PC-9 (cell line): ENCODE measurements at regions not wholly inside any gene's neighbourhood (a gene's known extent, or its start where the extent isn't known, plus 50 kb on each side); places are given as distances from the start of the nearest gene placed in this dataset.

Experiments
- EZH2 ChIP-seq: fragments of 200-600 bp; sonication (generic); IDR thresholded peaks from 2 replicates; pipeline ENCODE4 v1.8.0; 2017; ENCODE audit warnings: antibody characterized with exemption, low read depth
- TF ChIP-seq, protein P1 (sequence below): fragments of 200-600 bp; sonication (generic); conservative IDR thresholded peaks from 2 replicates; pipeline ENCODE4 v1.6.1; 2017; ENCODE audit warnings: mixed run types, antibody characterized with exemption, mild to moderate bottlenecking, moderate library complexity

DNA sequence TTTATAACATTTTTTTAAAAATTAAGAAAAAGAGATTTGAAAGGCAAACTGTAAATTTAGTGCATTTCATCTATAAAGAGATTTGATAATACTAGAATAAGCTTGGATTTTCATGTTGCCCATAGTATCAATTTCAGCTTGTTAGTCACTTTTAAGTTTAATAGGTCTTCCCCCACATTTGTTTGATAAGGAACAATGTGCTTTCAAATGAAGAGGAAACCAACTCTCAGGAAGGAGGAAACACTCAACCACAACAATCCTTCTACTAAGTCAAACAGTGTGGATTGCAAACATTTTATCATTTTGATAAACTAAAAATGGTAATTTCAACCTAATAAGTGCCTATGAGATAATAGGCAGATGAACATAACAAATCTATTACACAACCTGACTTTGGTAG is 397.1 kb upstream of the CDH20 start:
- TF ChIP-seq, protein P1, sequence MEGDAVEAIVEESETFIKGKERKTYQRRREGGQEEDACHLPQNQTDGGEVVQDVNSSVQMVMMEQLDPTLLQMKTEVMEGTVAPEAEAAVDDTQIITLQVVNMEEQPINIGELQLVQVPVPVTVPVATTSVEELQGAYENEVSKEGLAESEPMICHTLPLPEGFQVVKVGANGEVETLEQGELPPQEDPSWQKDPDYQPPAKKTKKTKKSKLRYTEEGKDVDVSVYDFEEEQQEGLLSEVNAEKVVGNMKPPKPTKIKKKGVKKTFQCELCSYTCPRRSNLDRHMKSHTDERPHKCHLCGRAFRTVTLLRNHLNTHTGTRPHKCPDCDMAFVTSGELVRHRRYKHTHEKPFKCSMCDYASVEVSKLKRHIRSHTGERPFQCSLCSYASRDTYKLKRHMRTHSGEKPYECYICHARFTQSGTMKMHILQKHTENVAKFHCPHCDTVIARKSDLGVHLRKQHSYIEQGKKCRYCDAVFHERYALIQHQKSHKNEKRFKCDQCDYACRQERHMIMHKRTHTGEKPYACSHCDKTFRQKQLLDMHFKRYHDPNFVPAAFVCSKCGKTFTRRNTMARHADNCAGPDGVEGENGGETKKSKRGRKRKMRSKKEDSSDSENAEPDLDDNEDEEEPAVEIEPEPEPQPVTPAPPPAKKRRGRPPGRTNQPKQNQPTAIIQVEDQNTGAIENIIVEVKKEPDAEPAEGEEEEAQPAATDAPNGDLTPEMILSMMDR: no peak
- TF ChIP-seq EZH2: no peak
